HEK293T (cell line): ENCODE measurements at regions not wholly inside any gene's neighbourhood (a gene's known extent, or its start where the extent isn't known, plus 50 kb on each side); places are given as distances from the start of the nearest gene placed in this dataset.

ENCODE experiments used
- ARNT ChIP-seq: fragments of 450-650 bp; IDR thresholded peaks from 2 replicates; pipeline ENCODE4 v1.6.1; 2017; ENCODE audit warnings: mild to moderate bottlenecking
- FOXK2 ChIP-seq: fragments of 450-650 bp; IDR thresholded peaks from 2 replicates; pipeline ENCODE4 v1.6.1; 2016; ENCODE audit warnings: mild to moderate bottlenecking
- FOXM1 ChIP-seq: fragments of 450-650 bp; IDR thresholded peaks from 2 replicates; pipeline ENCODE4 v1.6.1; 2017; ENCODE audit warnings: mild to moderate bottlenecking, borderline replicate concordance
- LEF1 ChIP-seq: fragments of 450-650 bp; IDR thresholded peaks from 2 replicates; pipeline ENCODE4 v1.6.1; 2017; ENCODE audit warnings: mild to moderate bottlenecking, borderline replicate concordance
- NFRKB ChIP-seq: fragments of 450-650 bp; IDR thresholded peaks from 2 replicates; pipeline ENCODE4 v1.6.1; 2016; ENCODE audit warnings: mild to moderate bottlenecking, moderate library complexity
- SP1 ChIP-seq: fragments of 450-650 bp; IDR thresholded peaks from 2 replicates; pipeline ENCODE4 v1.6.1; 2017
- SUZ12 ChIP-seq: fragments of 450-650 bp; IDR thresholded peaks from 2 replicates; pipeline ENCODE4 v1.6.1; 2016; ENCODE audit warnings: mild to moderate bottlenecking
- TARDBP ChIP-seq: fragments of 450-650 bp; IDR thresholded peaks from 2 replicates; pipeline ENCODE4 v1.6.1; 2016
- ZNF384 ChIP-seq: fragments of 450-650 bp; IDR thresholded peaks from 2 replicates; pipeline ENCODE4 v1.6.1; 2016

GRCh38 chr9:29325894-29326293 is 1752.6 kb upstream of the C9orf72 start:
- no peak for TF ChIP-seq SUZ12
- TF ChIP-seq ARNT, result no peak
- no peak for TF ChIP-seq SP1
- no peak for TF ChIP-seq ZNF384
- TF ChIP-seq TARDBP, result no peak
- TF ChIP-seq NFRKB, result no peak
- TF ChIP-seq LEF1, result no peak
- no peak for TF ChIP-seq FOXK2
- no peak for TF ChIP-seq FOXM1
